Choroid plexus epithelial cell (primary cell): ENCODE measurements at regions not wholly inside any gene's neighbourhood (a gene's known extent, or its start where the extent isn't known, plus 50 kb on each side); places are given as distances from the start of the nearest gene placed in this dataset.

Experiments
- DNase-seq: peaks from one replicate; pipeline ENCODE4 v3.0.0-alpha.2; 2010; ENCODE audit warnings: low read depth
- H3K4me3 ChIP-seq: 2 replicates; pipeline ENCODE4 v1.5.1; 2011; ENCODE audit warnings: low read depth, mild to moderate bottlenecking, control low read depth, low read length, moderate library complexity
- CTCF ChIP-seq: conservative IDR thresholded peaks from 2 replicates; pipeline ENCODE4 v1.5.1; 2011; ENCODE audit warnings: low read depth, mild to moderate bottlenecking, control low read depth, inconsistent platforms, low read length, moderate library complexity

DNA sequence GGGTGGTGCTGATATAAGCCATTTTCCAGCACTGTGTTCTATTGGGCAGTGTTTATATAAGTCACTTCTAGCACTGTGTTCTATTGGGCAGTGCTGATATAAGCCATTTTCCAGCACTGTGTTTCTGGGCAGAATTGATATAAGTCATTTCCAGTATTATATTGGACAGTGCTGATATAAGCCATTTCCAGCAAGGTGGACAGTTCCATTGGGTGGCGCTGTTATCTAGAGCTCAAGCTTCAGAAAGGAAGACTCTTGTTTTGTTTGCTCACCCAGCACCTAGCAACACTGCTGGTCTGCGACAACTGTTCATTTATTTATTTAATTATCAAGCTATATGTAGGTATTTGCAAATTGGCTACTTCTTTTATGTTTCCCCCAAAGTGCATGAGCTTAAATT is 690.3 kb downstream of the AACS start:
- no peak for TF ChIP-seq CTCF
- no peak overlapping the region for H3K4me3 ChIP-seq
- no peak for DNase-seq

- no peak for TF ChIP-seq CTCF
- no peak for DNase-seq
- no peak overlapping the region for H3K4me3 ChIP-seq
Observed at GRCh38 chr12:125766091-125766490, 700.9 kb downstream of the AACS start.

GRCh38 chr12:125772403-125772802 is 707.2 kb downstream of the AACS start:
- DNase-seq: no peak
- no peak overlapping the region for H3K4me3 ChIP-seq
- TF ChIP-seq CTCF: no peak

- TF ChIP-seq CTCF: no peak
- no peak for DNase-seq
- H3K4me3 ChIP-seq: no peak overlapping the region
Observed at GRCh38 chr12:125773033-125773640, 707.9 kb downstream of the AACS start.

DNA sequence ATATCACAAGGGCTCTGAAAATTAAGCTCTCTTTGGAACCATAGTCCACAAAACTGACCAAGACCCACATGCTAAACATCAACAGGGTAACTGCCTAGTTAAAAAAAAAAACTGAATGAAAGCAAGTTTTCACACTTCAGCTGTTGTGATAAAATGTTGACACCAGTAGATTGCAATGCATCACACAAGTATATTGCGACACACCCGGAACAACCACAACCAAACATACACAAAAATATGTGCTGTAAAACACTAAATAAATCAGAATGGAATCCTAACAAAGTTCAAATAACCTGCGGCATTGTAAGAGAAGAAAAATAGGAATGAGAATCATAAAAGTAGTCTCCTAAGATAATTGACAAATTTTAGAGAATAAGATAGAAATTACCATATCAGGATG is 710.3 kb downstream of the AACS start:
- no peak for TF ChIP-seq CTCF
- no peak overlapping the region for H3K4me3 ChIP-seq
- DNase-seq: no peak

DNA sequence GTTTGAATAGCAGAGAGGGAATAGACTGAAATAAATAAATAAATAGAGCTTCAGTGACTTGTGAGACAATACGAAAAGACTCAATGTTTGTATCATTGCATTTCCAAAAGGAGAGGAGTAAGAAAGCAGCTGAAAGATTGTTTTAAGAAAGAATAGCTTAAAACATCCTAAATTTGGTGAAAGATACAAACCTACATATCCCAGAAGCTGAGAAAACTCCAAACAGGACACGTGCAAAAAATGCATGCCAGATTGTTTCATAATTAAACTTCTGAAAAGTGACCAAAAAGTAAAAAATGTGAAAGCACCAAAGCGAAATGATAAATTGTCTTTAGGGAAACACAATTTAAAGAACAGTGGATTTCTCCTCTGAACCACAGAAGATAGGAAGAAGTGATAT is 711.0 kb downstream of the AACS start:
- DNase-seq: no peak
- TF ChIP-seq CTCF: no peak
- no peak overlapping the region for H3K4me3 ChIP-seq

- no peak for TF ChIP-seq CTCF
- no peak overlapping the region for H3K4me3 ChIP-seq
- no peak for DNase-seq
Observed at GRCh38 chr12:125786143-125786542, 720.9 kb downstream of the AACS start.
